GM18861 (cell line): ENCODE measurements at regions not wholly inside any gene's neighbourhood (a gene's known extent, or its start where the extent isn't known, plus 50 kb on each side); places are given as distances from the start of the nearest gene placed in this dataset.
"Not testable (repeated sequence)": the region's sequence is repeated elsewhere in the genome, so short reads cannot be mapped to it uniquely, and the experiment has no call there.

ENCODE experiments used
- ATAC-seq: cut with Tn5 transposase; IDR thresholded peaks from one replicate; pipeline ENCODE4 v1.9.1; 2021; ENCODE audit not compliant: unreplicated experiment

DNA sequence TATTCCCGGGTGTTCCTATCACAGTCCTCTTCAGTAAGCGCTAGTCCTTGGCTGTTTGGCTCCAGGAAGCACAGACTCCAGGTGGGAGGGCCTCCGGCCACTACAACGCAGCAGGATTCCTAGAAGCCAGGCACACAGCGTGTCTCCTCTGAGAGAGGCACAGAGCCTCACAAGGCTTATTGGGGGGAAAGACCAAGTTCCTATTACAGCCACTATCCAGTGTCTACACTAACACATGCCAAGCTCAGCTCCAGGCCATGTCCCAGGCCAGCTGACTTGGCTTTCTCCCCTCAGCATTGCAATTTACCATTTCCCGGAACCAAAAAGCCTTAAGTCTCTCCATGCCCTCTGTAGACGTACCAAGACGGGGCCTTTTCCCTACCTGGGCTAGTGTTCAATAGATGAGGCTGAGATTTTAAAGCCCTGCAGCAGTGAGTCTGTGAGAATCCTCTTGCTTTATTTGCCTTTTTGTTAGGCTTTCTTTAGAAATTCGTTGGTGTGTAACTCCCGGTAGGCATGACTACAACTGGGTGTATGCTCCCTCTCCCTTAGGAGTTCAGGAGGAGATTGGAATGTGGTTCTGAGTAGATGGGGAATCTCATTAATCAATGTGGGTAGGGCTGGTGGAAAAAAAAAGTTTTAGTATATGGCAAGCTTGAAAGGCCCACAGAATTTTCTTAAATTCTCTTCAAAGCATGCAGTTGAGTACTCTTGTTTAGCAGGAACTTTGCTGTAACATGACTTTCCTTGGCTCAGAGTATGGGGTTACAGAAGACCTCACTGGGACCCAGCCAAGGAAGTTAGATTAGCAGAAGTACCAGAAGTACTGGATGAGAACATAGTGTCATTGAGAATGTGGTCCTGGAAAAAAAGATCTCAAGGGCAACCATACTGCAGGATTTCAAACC, 84.3 kb upstream of the SLC1A3 start:
- no peak for ATAC-seq

DNA sequence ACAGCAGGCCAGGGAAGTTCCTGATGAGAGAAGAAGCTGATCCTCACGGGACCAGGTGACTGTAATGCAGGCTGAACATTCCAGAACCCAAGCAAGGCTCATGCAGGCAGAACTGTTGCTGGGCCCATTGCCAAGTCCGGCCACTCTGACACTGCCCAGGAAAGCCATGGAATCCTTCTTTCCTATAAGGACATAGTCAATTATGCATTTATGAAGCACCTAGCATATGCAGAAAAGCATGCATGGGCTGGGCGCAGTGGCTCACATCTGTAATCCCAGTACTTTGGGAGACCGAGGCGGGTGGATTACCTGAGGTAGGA, 83.7 kb upstream of the SLC1A3 start:
- ATAC-seq, result no peak

DNA sequence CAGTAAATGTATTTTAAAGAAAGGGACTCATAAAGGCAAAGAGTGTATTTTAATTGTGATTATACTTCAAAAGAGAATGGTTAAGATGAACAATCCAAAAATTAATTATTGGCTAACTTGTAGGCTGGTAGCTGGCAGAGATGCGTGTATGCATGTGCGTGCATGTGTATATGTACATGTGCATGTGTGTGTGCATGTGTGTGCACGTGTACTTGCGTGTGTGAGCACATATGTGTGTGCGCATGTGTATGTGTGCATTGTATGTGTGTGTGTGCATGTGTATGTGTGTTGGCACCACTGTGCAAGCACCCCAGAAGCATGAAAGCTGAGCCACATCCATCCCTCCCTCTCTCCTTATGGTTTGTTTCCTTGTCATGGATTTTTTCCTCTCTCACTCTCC, 83.0 kb upstream of the SLC1A3 start:
- no peak for ATAC-seq

GRCh38 chr5:36523926-36524325, 82.5 kb upstream of the SLC1A3 start:
- ATAC-seq, result no peak

GRCh38 chr5:36526537-36526936, 79.9 kb upstream of the SLC1A3 start:
- ATAC-seq, result no peak

- ATAC-seq, result no peak
Observed at GRCh38 chr5:36528588-36528987, 77.8 kb upstream of the SLC1A3 start.

GRCh38 chr5:36529142-36529541, 77.3 kb upstream of the SLC1A3 start:
- ATAC-seq, result no peak

DNA sequence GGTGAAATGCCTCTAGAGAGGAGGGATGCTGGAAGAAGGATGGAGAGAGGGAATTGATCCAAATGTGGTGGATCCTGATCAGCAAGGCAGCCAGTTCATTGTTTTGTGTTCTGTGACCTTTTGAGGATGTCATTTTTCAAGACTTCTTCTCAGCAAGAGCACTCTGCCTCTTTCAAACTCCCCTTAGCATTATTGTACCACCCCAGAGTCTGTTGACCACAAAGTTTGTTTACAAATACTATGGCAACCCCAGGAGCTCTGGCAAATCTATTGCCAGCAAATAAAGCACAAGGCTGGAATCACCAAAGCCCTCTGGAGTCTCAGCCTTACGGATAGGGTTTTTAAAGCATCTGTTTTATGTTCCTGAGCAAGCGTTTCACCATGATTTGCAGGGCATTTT, 76.2 kb upstream of the SLC1A3 start:
- ATAC-seq, result no peak

DNA sequence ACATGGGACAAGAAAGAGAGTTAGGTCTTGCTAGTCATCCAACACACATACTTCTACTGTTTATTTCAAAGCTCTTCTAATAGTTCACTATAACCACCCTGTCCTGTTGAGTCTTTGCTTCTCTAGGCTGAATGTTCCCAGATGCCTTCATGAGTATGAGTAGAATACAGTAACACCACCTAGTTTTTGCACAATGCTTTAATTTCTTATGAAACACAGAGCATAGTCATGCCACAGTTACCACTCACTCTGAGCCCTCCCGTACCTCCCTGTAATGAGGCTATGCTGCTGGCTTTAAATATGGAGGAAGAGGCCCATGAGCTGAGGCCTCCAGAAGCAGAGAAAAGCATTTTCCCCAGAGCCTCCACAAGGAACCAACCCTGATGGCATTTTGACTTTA, 75.0 kb upstream of the SLC1A3 start:
- no peak for ATAC-seq

DNA sequence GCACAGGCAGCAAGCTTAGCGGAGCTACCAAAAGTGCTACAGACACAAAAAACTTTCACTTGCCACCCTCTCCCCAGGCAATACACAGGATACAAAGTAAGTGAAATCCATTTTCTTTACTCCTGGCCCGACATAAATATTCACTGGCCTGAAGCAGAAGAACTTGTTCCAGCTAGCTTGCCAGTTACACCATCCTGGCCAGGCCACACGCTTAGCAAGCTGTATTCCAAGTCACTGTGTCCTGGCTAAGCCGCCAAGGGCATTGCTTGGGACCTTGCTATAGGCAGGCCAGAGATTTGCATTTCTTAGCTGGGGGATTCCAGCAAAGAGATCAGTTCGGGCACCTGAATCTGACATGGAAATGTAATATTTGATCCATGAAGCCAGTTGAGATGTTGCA, 71.0 kb upstream of the SLC1A3 start:
- ATAC-seq, result no peak

DNA sequence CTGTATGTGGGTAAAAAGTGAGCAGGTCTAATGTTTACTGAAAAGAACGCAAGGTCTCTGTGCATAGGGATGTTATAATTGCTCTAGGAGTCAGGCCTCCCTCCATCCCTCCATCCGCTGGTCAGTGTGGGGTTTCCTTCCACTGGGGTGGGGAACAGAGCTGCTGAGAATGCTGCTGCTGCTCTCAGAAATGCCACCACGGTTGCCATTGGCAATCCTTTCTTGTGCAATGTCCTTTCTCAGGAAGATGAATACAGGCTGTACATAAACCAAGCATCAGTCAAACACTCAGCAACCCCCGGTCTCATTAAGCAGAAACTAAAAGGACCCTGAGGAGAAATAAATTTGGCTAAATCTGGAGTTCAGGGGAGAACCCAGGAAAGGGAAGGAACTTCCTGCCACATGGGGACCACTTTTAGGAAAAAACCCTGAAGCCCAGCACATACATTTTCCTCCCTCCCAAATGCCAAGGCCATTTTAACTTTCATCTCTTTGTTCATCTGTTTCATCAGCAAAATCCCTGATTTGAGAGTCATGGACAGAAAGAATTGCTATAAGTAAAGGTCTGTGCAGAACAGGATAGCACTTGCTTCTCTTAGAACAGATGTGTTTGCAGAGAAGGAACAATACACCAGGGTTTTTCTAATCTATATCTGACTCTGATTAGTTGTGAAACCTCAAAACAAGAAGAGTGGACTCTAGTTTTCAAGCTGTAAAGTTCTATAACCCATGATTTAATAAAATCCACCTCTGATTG, 70.4 kb upstream of the SLC1A3 start:
- ATAC-seq, result no peak

DNA sequence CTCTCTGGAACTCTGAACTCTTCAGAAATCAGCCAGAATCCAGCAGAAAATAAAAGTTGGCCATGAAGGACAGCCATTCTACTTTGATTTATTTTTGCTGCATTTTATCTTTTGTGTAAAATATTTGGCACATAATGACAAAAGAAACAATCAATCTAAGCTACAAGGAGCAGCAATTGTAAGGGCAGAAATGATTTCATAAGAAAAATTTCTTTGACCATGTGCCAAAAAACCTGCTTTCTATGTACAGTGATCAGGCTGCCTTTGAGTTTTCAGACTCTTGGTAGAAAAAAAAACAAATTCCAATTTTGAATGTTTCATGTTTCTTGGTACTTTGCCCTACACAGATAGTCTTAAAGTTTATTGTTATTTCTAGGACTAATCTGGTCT, 69.8 kb upstream of the SLC1A3 start:
- ATAC-seq, result no peak

DNA sequence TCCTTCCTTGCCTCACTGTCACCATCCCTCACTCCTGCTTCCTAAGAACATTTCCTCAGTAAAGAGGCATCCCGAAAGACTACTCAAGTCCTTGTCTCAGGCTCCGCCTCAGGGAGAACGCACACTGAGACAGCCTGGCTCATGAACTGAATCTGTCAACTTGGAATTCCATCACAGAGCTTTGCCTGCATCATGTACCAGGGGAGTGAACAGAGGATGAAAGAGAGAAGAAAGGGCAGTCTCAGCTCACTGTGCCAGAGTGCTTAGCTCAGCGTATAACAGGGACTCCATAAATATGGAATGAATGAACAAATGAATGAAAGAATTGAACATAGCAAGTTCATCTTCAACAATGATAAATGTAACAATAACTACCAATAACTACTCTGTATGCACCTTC, 68.7 kb upstream of the SLC1A3 start:
- ATAC-seq, result no peak

DNA sequence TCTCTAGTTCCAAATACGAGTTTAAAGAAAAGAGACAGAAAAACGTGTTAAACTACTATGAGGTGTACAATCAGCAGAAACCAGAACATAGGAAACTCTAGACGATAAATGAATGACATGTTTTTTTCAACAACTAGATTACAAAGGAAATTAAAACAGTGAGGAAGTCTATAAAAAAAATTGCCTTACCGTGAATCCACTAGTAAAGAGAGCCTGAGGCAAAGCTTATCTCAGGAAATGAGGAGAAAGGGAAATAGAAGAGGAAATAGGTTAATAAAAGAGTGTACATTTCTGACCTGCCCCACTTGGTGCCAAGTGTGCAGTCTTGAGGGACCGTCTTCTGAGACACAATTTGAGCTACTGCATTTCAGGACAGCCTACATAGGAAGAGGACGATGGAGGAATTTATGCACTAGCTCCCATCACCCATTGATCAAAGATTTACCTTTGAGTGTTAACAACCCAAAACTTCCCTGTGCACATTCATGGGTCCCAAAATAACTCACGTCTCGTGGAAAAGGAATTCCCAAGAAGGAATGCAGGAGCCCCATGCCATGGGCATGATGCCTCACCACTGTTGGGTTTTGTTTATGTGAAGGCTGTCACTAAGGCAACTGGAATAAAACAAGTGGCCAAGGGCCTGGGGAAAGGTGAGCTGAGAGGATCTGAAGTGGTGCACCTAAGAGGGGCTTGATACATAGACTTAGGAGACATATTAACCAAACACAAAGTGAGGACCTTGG, 53.6 kb upstream of the SLC1A3 start:
- no peak for ATAC-seq

- ATAC-seq, result not testable (repeated sequence)
Observed at GRCh38 chr5:36555035-36555434, 51.4 kb upstream of the SLC1A3 start.
